Neural progenitor cell (in vitro differentiated cells): ENCODE measurements at regions not wholly inside any gene's neighbourhood (a gene's known extent, or its start where the extent isn't known, plus 50 kb on each side); places are given as distances from the start of the nearest gene placed in this dataset.

ENCODE experiments used
- EZH2phosphoT487 ChIP-seq: fragments of 200-600 bp; sonication (generic); IDR thresholded peaks from 2 replicates; pipeline ENCODE4 v1.6.1; 2017; ENCODE audit warnings: antibody characterized with exemption
- TF ChIP-seq, protein P1 (sequence below): fragments of 200-600 bp; sonication (generic); IDR thresholded peaks from 2 replicates; pipeline ENCODE4 v1.5.1; 2017; ENCODE audit warnings: antibody characterized with exemption, mild to moderate bottlenecking

- TF ChIP-seq, protein P1, sequence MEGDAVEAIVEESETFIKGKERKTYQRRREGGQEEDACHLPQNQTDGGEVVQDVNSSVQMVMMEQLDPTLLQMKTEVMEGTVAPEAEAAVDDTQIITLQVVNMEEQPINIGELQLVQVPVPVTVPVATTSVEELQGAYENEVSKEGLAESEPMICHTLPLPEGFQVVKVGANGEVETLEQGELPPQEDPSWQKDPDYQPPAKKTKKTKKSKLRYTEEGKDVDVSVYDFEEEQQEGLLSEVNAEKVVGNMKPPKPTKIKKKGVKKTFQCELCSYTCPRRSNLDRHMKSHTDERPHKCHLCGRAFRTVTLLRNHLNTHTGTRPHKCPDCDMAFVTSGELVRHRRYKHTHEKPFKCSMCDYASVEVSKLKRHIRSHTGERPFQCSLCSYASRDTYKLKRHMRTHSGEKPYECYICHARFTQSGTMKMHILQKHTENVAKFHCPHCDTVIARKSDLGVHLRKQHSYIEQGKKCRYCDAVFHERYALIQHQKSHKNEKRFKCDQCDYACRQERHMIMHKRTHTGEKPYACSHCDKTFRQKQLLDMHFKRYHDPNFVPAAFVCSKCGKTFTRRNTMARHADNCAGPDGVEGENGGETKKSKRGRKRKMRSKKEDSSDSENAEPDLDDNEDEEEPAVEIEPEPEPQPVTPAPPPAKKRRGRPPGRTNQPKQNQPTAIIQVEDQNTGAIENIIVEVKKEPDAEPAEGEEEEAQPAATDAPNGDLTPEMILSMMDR = no peak
- no peak for TF ChIP-seq EZH2phosphoT487
Observed at GRCh38 chr9:108212184-108212583, 643.6 kb downstream of the ACTL7B start.
